Fibroblast of skin of left quadriceps (primary cell): ENCODE measurements at regions not wholly inside any gene's neighbourhood (a gene's known extent, or its start where the extent isn't known, plus 50 kb on each side); places are given as distances from the start of the nearest gene placed in this dataset.
A peak's percentile ranks its signal among the peaks of the same experiment; 100 is the strongest.
"Not testable (repeated sequence)": the region's sequence is repeated elsewhere in the genome, so short reads cannot be mapped to it uniquely, and the experiment has no call there.

Source experiments
- DNase-seq, 2 experiments: peaks; one replicate each; pipeline ENCODE4 v3.0.0-alpha.2; 2013; ENCODE audit warnings: low read depth in 2 of 2

GRCh38 chr4:159410076-159410777, 307.3 kb downstream of the RAPGEF2 start:
- DNase-seq: no peak

- DNase-seq: no peak
Measured at GRCh38 chr4:159410891-159411290, 308.0 kb downstream of the RAPGEF2 start.

GRCh38 chr4:159413306-159413943, 310.5 kb downstream of the RAPGEF2 start:
- no peak for DNase-seq

GRCh38 chr4:159414305-159414704, 311.4 kb downstream of the RAPGEF2 start:
- no peak for DNase-seq

GRCh38 chr4:159416073-159416472, 313.2 kb downstream of the RAPGEF2 start:
- DNase-seq: no peak

- no peak for DNase-seq
Measured at GRCh38 chr4:159416996-159417395, 314.1 kb downstream of the RAPGEF2 start.

DNA sequence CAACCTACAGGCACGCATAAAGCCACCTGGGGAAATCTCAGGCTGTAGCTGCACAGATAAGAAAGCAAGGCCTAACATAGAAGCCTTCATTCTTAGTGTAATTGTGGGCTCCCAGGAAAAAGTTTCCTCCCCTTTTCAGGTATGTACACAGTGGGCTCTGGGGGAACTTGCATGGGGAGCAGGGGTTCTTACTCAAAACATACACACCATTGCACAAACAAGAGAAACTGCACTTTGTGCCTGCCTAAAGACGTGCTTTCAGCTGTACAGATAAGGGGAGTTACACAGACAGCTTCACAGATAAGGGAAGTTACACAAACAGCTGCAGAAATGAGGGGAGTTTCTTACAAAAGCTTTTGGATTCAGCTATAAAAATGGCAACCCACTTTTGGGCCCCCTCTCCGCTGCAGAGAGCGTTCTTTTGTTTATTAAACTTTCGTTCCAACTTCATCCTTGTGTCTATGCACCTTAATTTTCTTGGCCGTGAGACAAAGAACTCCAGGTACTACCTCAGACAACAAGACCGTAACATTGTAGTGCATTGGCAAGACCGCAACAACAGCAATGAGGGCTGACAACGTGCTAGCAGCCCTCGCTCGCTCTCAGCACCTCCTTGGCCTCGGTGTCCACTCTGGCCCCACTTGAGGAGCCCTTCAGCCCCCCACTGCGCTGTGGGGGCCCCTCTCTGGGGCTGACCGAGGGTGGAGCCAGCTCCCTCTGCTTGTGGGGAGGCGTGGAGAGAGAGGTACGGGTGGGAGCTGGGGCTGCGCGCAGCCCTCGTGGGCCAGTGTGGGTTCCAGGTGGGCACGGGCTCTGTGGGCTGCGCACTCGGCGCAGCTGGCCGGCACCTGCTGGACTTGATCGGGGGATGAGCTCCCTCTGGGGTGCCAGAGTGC, 317.5 kb downstream of the RAPGEF2 start:
- no peak for DNase-seq

- DNase-seq: not testable (repeated sequence)
Measured at GRCh38 chr4:159421058-159421419, 318.2 kb downstream of the RAPGEF2 start.

GRCh38 chr4:159422019-159422418, 319.1 kb downstream of the RAPGEF2 start:
- DNase-seq: no peak

DNA sequence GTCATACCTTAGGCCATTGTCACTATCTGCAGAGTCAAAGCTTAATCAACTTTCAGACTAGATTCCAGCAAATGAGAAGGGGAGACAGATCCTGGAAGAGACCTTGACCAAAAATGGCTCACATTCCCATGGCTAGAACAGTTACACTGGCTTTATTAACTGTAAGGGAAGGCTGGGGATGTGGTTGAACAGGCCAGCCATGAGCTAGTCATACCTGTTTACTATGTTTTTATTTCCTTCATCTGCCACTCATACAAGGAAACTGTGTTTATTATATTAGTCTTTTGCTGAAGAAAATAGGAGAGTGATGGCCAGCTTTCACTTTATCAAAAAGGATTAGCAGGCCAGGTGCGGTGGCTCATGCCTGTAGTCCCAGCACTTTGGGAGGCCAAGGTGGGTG, 319.7 kb downstream of the RAPGEF2 start:
- DNase-seq: no peak

GRCh38 chr4:159425737-159426305, 322.9 kb downstream of the RAPGEF2 start:
- DNase-seq: no peak

DNA sequence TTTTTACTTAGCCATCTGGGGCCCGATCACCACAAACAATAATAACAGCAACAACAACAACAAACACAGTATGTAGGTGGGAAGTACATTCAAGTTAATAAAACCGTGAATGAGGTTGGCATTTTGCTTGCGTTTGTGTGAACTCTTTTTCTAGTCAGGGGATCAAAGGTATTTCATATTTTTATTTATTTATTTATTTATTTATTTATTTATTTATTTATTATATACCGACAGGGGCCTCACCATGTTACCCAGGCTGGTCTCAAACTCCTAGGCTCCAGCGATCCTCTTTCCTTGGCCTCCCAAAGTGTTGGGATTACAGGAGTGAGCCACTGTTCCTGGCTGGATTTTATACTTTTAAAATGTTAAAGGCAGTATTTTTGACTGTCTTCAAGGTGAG, 325.4 kb downstream of the RAPGEF2 start:
- no peak for DNase-seq

GRCh38 chr4:159428975-159429692, 326.3 kb downstream of the RAPGEF2 start:
- DNase-seq: no peak

DNA sequence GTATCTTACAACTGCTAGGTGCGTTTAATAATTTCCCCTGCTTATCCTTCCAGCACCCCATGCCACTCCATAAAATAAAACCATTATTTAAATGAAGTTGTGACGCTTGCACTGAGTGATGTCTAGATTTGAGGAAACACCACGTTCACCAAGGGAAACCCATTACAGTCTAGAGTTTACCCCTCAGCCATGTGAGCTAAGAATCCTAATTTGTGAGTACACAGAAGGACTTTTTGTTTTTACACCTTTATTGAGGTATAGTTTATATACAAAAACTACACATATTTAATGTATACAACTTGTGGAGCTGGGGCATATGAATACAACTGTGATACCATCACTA, 326.8 kb downstream of the RAPGEF2 start:
- DNase-seq: no peak

GRCh38 chr4:159430896-159431295, 328.0 kb downstream of the RAPGEF2 start:
- no peak for DNase-seq

DNA sequence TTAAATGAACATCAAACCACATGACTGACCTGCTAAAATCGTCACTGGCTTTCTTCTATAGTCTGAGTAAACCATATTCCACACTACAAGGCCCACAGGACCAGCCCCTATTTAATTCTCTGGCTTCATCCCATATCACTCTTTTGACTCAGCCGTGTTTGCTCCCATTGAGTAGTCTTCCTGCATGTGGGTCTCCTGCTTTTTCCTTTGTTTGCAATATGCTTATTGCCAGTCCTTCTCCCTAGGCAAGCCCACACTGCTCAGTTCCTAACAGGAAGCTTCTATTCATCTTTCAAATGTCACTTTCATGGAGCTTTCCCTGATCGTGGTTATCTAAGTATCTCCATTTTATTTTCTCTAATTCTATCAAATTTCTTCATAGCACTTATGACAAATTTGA, 329.6 kb downstream of the RAPGEF2 start:
- no peak for DNase-seq

GRCh38 chr4:159433337-159433736, 330.5 kb downstream of the RAPGEF2 start:
- no peak for DNase-seq

DNA sequence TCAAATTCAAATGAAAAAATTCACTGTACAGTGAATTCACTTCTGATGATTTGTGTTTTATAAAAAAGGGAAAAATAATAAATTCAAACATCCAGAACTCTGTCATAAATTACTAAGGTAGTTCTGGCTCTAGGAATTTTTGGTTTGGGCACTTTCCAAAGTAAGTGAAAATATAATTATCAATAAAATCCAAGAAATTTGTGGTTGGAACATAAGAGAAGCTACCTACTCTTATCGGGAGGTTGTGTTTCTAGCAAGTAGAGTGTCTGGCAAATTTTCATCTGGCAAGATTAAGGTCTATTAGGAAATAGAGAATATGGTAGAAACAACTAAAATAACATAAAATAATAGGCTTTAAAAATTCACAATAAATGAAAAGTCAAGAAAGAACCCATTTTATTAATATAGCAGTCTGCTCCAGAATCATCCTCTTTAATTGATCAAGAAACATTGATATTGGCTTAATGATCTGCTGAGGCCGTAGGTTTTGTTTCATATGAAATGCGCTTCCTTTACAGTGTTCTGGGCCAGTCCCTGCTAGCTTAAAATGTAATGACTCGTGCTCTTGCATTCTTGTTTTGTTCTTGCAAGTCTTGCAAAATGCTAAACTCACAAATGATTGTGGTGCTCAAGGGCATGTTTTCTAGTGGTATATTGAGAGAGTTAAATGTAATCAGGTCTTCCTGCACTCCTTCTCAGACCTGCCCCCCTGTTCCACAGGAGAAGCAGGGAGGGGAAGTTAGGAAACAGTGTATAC, 331.4 kb downstream of the RAPGEF2 start:
- peak in 1 of 2 experiments; percentile 57 for DNase-seq

DNA sequence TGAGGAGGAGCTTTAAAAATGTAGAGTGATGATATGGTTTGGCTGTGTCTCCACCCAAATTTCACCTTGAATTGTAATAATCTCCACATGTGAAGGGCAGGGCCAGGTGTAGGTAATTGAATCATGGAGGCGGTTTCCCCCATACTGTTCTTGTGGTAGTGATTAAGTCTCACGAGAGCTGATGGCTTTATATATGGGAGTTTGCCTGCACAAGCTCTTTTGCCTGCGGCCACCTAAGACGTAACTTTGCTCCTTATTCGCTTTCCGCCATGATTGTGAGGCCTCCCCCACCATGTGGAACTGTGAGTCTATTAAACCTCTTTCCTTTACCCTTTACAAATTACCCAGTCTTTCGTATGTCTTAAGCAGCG, 332.0 kb downstream of the RAPGEF2 start:
- no peak for DNase-seq

- DNase-seq: no peak
Measured at GRCh38 chr4:159435561-159436023, 332.7 kb downstream of the RAPGEF2 start.

GRCh38 chr4:159443975-159444374, 341.1 kb downstream of the RAPGEF2 start:
- DNase-seq: no peak
